ENCODE measurements at regions not wholly inside any gene's neighbourhood (a gene's known extent, or its start where the extent isn't known, plus 50 kb on each side); places are given as distances from the start of the nearest gene placed in this dataset.

DNA sequence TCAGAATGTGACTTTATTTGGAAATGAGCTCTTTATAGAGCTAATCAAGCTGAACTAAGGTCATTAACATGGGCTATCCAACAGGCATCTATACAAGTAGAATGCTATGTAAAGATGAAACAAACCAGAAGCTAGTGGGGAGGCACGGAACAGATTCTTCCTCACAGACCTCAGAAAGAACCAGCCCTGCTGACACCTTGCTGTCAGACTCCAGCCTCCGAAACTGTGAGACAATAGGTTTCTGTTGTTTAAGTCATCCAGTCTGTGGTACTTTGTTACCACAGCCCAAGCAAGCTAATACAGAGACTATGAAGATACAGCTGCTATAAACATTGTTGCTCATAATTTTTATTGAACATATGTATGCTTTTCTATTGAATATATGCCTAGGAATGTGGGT, 406.3 kb upstream of the CHRM3 start:
- TF ChIP-seq, protein P1, sequence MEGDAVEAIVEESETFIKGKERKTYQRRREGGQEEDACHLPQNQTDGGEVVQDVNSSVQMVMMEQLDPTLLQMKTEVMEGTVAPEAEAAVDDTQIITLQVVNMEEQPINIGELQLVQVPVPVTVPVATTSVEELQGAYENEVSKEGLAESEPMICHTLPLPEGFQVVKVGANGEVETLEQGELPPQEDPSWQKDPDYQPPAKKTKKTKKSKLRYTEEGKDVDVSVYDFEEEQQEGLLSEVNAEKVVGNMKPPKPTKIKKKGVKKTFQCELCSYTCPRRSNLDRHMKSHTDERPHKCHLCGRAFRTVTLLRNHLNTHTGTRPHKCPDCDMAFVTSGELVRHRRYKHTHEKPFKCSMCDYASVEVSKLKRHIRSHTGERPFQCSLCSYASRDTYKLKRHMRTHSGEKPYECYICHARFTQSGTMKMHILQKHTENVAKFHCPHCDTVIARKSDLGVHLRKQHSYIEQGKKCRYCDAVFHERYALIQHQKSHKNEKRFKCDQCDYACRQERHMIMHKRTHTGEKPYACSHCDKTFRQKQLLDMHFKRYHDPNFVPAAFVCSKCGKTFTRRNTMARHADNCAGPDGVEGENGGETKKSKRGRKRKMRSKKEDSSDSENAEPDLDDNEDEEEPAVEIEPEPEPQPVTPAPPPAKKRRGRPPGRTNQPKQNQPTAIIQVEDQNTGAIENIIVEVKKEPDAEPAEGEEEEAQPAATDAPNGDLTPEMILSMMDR (IDR thresholded peaks at IDR 0.05) = no peak
- TF ChIP-seq POLR2AphosphoS5 (IDR thresholded peaks at IDR 0.05) (no peak), POLR2A (IDR thresholded peaks at IDR 0.05) (no peak)

Data from upper lobe of left lung (tissue), 4 donors.